NCI-H1436 (cell line): ENCODE measurements at regions not wholly inside any gene's neighbourhood (a gene's known extent, or its start where the extent isn't known, plus 50 kb on each side); places are given as distances from the start of the nearest gene placed in this dataset.
A peak's percentile ranks its signal among the peaks of the same experiment; 100 is the strongest.

Source experiments
- DNase-seq: peaks from one replicate; lab custom pipeline; 2025; lab: John Stamatoyannopoulos, UW

DNA sequence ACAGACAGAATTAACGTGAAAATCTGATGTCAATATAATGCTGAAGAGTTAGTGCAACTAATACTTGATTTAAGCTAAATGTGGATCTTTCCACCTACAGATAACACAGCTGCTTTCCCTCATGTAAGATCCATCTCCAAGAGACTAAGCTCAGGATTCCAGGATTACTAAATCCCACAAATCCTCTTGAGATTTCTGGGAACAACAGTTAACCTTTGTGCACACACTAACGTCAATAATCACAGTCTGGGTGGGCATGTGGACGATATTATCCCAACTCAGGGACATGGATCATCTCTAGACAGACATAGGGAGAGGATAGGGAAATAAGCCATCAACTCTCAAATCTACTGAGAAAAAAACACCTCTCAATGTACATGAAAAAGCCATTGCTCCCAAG is 432.6 kb downstream of the SATB2 start:
- DNase-seq: no peak

DNA sequence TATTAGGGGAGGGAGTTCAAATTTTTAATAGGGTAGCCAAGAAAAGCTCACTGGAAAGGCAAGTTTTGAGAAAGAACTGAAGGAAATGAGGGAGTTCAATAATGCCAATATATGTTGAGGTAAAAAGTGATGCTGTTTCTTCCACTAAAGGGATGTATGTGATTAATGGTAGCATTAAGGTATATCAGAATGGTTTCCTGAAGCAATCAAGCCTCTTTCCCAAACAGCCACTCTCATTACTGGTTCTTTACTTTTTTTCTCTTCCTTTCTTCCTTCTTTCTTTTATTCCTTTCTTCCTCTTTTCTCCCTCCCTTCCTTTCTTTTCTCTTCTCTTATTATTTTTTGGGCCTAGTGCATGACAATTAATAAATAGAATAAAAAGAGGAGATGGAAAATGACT is 433.5 kb downstream of the SATB2 start:
- no peak for DNase-seq

DNA sequence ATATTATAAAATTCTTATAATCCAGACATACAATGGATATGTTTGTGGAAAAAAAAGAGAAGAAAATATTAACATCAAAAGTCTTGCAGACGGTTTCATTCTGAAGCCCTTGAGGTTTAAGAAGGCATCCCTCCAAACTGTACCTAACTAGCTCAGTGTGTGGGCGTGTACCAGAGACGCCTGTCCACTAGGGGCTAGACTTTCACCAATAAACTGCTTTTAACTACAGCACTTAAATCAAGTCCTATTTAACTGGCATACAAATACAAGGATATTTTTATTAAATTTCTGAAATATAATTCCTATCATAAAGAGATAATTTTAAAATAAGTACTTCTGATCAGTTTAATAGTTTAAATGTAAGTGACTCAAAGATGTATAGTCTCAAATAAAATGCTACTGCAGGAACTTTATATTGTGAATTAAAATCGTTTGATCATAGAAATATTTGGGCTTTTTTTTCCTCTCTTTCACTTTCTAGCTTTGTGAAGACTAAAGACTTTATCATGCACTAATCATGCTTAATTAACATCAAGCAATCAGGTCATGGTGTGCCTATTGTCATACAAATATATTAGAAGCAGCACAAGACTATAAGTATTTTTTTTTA is 437.7 kb downstream of the SATB2 start:
- DNase-seq: peak; percentile 35

DNA sequence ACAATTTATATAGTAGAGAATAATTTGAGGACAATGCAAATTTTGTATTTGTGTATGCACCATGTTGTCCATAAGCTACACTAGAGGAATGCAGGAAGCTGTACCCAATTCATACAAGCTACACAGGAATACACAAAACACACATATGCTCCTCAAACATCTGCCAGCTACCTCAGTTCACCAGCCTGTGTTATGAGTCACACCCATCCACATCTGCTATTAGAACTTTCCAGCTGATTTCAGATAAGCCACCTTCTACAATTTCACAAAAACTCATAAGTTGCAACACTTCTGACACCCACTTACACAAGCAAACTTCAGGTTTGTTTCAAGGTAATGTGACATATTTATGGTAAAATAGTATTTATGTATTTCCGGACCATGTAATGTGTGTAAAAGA is 438.9 kb downstream of the SATB2 start:
- DNase-seq: no peak

DNA sequence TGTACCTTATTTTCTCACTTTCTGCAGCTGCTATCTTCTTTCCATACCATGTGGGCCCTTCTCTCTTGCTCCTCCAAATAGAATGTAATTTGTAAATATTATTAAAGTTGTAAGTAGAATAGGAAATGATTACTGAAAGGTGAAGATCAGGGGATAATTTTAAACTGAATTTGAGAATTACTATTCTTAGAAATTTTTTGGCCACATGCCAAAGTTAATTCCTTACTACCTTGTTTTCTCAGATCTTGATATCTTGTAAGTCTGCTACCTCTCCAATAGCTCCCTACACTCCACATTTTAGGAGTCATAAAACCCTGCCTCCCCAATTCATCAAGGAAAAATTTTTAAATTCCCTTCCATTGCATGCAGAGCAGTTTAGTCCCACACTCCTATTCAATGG is 442.7 kb downstream of the SATB2 start:
- DNase-seq: no peak

DNA sequence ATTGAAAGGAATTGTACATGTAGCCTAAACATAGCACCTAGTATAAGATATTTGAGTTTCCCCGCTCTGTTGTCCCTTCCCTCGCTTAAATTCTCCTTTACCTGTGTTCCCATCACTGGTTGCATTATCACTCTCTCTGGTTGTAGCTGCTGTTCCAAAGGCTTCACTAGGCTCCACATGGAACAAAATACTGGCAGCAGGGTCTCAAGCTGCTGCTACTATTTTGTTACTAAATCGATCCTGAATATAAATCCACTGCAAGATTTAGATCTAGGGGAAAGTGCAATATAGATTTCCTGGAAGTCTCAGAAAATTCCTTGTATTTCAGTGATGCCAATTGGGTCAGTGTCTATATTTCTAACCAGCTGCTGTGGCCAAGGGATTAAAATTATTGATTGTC is 443.5 kb downstream of the SATB2 start:
- no peak for DNase-seq

DNA sequence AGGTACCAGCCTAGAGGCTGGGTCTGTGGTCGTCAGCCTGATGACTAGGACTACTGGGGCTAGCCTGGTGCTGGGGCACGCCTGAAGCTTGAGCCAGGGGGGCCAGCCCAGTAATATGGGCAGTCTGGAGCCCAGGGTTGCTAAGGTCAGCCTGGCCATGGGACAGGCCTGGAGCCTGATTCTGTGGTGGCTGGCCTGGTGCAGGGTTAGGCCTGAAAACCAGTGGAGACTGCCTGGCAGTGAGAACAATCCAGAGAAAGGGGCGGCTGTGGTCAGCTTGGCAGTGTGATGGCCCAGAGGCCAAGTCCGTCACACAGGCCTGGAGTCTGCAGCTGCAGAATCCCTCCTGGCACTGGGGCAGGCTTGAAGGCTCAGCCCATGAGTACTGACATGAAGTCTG is 445.8 kb downstream of the SATB2 start:
- no peak for DNase-seq

DNA sequence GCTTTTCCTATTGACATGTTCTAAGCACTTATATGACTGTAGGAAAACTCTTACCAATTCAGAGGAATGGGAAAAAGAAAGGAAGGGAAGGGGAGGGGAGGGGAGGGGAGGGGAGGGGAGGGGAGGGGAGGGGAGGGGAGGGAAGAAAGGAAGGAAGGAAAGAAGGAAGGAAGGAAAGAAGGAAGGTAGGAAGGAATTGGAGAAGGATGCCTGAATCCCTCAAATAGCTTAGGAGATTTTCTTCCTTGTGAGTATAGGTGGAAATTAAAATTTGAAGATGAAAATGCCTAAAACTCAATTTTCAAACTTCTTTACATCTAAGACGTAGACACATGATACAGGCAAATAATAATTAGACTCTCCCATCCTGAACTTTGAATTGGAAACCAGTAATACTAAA is 463.1 kb downstream of the SATB2 start:
- no peak for DNase-seq

DNA sequence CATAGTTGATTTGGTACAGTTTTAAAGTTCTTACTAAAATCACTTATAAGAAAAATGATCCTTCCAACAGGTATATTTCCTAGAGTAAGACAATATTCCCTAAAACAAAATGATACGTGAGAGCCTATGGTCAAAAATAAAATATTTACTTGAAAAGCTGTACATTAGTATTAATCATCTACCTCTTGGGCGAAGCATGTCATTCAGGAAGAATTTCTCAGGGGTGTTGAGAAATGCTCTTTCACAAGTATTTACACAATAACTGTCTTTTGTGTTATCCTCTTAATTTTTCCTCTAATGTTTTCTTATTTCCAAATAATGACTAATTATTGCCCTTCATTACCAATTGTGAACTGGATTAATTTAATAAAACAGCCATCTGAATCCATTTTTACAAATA is 466.3 kb downstream of the SATB2 start:
- DNase-seq: no peak

DNA sequence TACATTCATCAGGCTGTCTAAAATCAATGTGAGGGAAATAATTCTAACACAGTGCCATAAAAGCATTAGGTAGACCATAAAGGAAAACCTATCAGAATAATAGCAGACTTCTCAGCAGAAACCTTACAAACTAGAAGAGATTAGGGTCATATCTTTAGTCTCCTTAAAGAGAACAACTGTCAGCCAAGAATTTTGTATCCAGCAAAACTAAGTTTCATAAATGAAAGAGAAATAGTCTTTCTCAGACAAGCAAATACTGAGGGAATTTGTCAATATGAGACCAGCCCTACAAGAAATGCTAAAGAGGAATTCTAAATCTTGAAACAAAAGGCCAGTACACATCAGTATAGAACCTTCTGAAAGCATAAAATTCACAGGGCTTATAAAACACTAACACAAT is 482.0 kb downstream of the SATB2 start:
- DNase-seq: no peak

DNA sequence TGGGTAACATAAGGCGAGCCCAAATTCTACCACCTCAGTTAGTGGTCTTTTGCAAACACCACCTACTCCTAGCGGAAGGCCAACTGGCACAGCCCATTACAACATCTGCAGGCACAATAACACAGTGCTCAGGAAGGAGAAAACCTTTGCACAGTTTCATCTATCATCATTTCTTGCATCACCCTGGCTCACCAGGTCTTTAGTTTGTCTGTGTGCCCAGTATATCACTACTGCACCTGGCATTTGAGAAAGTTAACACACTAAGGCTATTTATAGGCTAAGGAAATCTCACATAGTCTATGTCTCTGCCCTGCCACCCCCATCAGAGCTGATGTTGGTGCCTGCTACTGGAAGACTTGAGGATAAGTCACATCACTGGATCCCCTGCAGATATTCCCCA is 484.0 kb downstream of the SATB2 start:
- DNase-seq: no peak

DNA sequence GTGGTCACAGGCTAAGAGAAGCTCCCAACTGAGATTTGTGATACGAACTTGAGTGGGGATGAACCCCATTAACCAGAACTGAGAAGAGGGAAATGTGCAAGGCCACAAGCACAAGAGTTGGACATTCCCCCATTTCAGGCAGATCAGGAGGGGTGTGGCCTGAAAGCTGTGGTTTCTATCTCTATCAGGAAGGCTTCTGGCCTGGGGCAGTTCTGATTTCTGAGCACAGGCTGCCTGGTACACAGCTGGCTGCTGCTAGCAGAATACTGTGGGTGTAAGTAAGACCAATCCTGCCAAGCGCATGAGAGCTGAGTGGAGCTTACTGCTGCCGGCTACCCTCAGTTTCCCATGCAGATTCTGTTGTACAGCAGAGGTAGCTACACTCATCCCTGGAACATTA is 484.6 kb downstream of the SATB2 start:
- no peak for DNase-seq

DNA sequence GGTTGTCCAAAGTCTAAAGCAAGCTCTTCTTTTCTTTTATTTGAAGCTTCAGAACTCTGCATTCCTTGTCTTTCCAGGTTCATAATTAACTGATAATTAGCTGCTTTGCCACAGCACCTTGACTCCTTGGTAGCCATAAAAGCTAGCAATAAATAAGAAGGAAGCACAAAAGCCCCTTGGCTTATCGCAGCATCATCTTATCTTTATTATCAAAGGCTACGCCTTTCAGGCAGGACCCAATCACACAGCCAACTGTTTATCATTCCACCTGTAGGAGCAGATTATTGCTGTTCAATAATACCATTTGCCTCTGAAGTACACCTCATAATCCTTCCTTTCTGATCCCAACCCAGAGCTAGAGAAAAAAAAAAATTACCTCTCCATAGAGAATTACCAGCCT is 489.2 kb downstream of the SATB2 start:
- no peak for DNase-seq

DNA sequence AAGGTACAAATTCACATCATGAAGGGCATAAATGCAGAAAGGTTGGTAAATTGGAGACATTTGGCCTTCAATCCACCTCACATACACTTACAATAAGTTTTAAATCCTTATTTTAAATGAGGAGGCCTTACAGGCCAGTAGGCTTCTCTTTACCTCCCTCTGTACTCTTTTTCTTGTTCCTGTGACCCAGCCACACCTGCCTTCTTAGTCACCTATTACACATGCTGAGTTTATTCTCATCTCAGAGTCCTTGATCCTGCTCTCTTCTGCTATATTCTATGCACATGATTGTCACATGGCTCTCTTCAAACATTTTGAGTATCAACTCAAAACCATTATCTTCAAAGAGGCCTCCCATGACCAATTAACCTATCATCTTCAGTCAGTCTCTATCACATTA is 491.5 kb downstream of the SATB2 start:
- no peak for DNase-seq

DNA sequence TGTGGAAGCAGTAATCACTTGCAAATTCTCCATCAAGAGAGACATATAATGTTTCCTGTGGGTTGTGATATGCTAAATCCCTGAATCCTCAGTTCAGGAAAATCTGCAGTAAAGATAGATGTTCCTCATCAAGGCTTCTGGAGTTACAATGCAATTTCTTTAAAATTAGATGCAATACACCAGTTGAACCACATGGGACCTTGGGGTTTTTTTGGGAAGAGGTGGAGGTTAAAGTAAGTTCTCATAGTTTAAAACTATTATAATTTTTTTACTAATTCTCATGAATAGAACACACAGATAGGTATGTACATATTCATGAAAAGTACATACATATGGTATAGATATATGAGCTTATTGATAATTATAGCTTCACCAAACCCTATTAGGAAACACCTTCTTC is 496.2 kb downstream of the SATB2 start:
- no peak for DNase-seq

DNA sequence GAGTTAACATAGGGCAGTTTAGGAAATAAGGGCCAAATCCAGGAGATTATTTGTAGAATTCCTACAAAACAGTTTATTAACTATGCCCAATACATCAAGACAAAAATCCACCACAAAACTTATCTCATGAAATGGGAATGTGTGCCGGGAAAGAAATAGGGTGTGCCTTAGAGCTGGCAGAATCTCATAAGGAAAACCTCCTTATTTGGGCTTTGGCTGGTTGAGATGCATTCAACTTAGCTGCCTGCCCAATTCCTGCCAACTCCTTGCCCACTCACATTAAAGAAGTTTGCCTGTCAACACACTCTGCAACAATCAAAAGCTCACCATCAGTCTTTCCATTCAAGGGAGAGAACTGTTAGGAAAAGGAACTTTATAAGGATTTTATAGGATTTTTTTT is 500.6 kb downstream of the SATB2 start:
- DNase-seq: no peak

DNA sequence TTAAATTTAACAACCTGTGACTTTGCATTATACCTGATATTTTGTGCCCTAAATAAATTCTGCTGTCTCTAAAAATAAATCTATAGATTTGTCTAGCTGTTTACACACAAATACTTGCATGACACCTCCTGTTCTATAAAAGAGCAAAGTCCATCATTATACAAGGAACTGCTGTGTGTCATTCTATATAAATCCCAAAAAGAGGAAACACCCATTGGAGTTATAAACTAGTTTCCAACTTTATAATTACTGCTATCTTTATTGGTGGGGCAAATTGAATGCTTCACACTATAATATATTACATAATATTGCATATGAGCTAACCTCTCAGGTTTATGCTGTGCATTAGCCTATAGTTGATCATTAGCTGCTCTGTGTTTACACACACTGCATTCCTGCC is 504.4 kb downstream of the SATB2 start:
- no peak for DNase-seq

DNA sequence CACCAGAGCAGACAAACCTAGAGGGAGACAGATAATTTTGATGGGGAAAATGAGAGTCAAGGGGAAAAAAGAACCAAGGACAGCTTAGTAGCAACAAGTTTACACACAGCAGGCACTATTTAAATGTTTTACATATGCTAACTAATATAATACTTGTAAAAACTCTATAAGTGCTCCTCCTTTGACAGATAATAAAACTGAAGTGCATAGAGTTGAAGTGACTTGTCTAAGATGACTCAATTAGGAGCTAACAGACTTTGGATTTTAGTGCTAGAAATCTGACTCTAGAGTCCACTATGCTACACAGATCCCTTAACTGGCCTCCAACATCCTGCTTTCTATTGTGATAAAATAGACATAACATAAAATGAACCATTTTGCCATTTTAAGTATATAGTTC is 506.9 kb downstream of the SATB2 start:
- DNase-seq: no peak

DNA sequence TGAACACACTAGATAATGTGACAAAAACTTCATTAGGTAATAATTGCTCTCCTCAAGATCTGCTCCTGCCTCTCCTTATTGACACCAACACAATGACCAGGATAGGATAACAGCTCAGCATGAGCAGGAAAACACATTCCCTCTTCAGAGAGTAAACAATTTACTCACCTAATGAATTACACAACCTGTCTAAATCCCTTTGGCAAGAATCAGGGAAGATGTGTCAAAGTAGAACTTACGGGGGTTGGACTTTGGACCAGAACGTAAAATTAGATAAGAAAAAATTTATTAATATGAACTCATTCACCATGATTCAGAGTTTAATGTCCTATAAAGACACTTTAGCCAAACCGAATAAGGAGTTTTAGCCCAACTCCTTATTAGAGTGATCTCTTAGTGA is 512.2 kb downstream of the SATB2 start:
- DNase-seq: no peak

DNA sequence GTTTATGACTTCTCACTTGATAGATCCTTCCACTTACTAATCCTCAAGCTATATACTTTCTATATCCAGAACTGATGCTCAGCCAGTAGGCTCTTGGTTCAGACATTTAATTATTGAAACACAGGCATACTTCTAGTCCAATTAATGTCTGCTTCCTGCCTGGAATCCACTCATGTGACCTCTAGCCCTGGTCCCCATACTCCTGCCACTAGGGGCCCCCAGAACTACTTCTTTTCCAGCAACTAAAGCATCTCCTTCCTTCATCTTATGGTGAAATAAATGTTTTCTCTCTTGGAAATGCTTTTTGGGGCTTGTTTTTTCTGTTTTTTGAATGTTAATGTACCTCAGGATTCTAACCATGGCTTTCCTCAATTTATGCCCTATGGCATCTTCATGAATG is 527.6 kb downstream of the SATB2 start:
- DNase-seq: no peak

DNA sequence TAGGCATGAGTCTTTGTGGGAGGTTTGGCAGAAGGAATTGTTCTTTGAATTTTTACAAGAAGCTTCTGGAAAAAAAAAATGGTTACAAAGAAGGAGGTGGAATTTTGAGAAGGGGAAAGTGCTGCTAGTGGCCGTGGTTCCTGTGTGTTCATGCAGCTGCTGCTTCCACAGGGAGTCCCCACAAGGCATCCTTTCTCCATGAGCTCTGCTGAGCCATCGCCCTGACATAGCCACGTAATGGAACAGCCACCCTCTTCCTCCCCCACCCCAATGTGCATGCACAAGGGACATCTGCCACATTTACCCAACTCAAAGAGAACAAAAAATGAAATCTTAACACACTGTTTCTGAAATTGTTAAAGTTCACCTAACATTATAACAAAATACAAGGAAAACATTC is 529.7 kb downstream of the SATB2 start:
- DNase-seq: no peak

DNA sequence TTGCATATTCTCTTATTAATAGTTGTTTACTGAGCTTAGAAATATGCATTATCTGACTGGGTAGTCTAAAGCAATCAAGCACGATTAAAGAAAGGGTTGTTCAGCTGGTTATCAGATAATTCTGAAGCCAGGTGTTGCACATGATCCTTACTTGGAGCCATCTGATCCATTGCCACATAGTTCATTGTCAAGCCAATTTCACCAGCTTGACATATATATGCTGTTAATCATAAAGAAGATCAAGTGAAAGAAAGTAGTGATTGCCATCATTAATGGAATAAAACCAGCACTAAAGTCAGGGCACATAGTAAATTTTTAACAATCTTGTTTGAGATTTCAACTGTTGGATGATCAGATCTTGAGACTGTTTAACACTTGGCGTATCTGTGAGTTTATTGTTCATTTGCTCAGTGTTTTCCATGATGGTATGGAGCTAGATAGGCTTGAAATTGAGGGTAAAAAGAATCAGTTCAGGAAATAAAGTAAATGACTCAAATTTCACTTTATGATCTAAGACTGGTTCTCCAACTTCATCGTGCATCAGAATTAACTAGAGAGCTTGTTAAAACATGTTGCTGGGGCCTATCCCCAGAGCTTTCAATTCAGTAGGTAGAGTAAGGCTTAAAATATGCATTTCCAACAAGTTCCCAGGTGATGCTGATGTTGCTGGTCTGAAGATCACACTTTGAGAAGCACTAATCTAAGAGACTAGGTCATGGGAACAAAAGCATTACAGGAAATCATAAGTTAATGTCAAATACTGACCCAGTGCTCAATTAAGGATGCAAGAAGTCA is 539.6 kb downstream of the SATB2 start:
- no peak for DNase-seq

DNA sequence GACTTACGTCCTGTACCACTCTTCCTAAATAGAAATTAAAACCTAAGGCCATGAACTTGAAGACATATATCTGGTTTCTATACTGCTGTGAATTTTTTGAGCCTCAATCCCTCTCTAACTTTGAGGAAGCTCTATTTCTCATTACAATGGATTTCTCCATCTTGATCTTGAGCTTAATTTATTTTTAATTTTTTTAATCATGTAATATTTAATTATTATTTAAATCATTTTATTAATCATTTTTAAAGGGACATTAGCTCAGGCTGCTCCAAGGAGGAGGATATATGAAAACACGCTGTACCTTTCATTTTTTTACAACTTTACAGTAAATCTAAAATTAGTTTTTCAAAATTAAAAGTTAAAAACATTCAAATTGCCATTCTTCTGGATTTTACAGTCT is 540.5 kb downstream of the SATB2 start:
- DNase-seq: no peak

DNA sequence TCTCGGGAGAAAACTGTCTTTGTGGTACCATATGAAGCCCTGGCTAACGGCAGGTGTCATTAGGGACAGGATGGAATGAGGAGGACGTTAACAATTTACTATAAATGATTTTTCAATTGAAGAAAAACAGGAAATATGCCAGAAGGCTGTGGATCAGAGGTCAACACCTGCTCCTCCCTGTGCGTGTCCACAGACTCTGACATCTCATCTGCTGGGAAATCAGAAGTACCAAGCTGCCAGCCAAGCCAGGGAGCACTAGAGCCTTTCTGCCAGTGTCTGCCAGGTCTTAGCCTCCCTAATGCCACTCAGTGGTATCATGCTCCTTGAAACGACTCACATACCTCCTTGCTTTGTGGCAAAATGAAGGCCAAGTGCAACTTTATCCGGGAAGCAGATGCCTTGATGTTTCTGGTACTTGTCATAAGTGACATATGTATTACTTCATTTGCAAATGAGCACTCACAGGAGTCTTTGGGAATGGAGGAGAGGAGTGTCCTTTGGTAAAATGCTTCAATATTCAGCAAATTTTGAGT is 541.1 kb downstream of the SATB2 start:
- DNase-seq: no peak
